Esophagus squamous epithelium (tissue), 4 donors: ENCODE measurements at regions not wholly inside any gene's neighbourhood (a gene's known extent, or its start where the extent isn't known, plus 50 kb on each side); places are given as distances from the start of the nearest gene placed in this dataset.

ENCODE experiments used
- CTCF ChIP-seq, 6 experiments: fragments of 450-650 bp in 4 of 6; fragments of 200-600 bp in 2 of 6; sonication (generic) in 2 of 6; IDR thresholded peaks; one replicate each; pipeline ENCODE4 v1.5.1; 2016 to 2019; ENCODE audit warnings: antibody characterized with exemption in 6 of 6, mild to moderate bottlenecking in 4 of 6, moderate library complexity in 4 of 6
- POLR2A ChIP-seq, 4 donors: fragments of 450-650 bp; IDR thresholded peaks; one replicate each; pipeline ENCODE4 v1.6.1; 2017; ENCODE audit warnings: antibody characterized with exemption in 4 of 4, mild to moderate bottlenecking in 4 of 4, moderate library complexity in 3 of 4

GRCh38 chr15:53903129-53903528 lies 75.1 kb upstream of the UNC13C start:
- TF ChIP-seq CTCF (IDR thresholded peaks at IDR 0.05) (no peak), POLR2A (IDR thresholded peaks at IDR 0.05) (no peak)
